Activated naive CD8-positive, alpha-beta T cell treated with anti-CD3 and anti-CD28 coated beads, Interleukin-2, amount 10 ng/mL, durations not matched to agents 7 days and 5 days (primary cell): ENCODE measurements at regions not wholly inside any gene's neighbourhood (a gene's known extent, or its start where the extent isn't known, plus 50 kb on each side); places are given as distances from the start of the nearest gene placed in this dataset.

Experiments used
- ATAC-seq: fragments of 150-1000 bp; cut with Tn5 transposase; one replicate; pipeline ENCODE4 v1.10.0; 2021; ENCODE audit warnings: low read depth, moderate library complexity
- POLR2A ChIA-PET: fragments of 350-600 bp; sonication (Branson Sonifier 250); formaldehyde crosslinking; loops from one replicate; lab custom pipeline; 2021; ENCODE audit warnings: antibody characterized with exemption; lab: Charles Lee
- DNase-seq: peaks from one replicate; pipeline ENCODE4 v3.0.0; 2021
- H3K27ac Mint-ChIP-seq: one replicate; pipeline ENCODE4 v1.8.0; 2022; ENCODE audit warnings: mild to moderate bottlenecking, mixed read lengths
- H3K27me3 Mint-ChIP-seq: one replicate; pipeline ENCODE4 v1.8.0; 2022; ENCODE audit warnings: mild to moderate bottlenecking, moderate library complexity, mixed read lengths
- H3K36me3 Mint-ChIP-seq: one replicate; pipeline ENCODE4 v1.8.0; 2021; ENCODE audit warnings: mild to moderate bottlenecking, mixed read lengths
- H3K4me1 Mint-ChIP-seq: one replicate; pipeline ENCODE4 v1.8.0; 2021; ENCODE audit warnings: mixed read lengths
- H3K4me3 Mint-ChIP-seq: one replicate; pipeline ENCODE4 v1.8.0; 2022; ENCODE audit warnings: mild to moderate bottlenecking, moderate library complexity, mixed read lengths
- H3K9me3 Mint-ChIP-seq: one replicate; pipeline ENCODE4 v1.8.0; 2021; ENCODE audit warnings: mixed read lengths

GRCh38 chr4:184922301-184922700, 96.0 kb upstream of the HELT start:
- ATAC-seq, result no peak
- Mint-ChIP-seq H3K9me3 (peaks cover 6% of the 10 kb centered on the region), H3K27ac (no peak overlapping the region), H3K36me3 (no peaks in the 10 kb centered on the region), H3K4me1 (no peaks in the 10 kb centered on the region), H3K4me3 (no peak overlapping the region), H3K27me3 (peaks cover 13% of the 10 kb centered on the region)
- POLR2A ChIA-PET, result no interaction called here
- no peak for DNase-seq

- Mint-ChIP-seq H3K36me3 (peaks cover 2% of the 10 kb centered on the region), H3K4me3 (no peak overlapping the region), H3K27me3 (peaks cover 8% of the 10 kb centered on the region), H3K27ac (no peak overlapping the region), H3K9me3 (peaks cover 13% of the 10 kb centered on the region), H3K4me1 (no peaks in the 10 kb centered on the region)
- ATAC-seq, result no peak
- POLR2A ChIA-PET, result no interaction called here
- DNase-seq, result no peak
Observed at GRCh38 chr4:184924516-184924915, 93.8 kb upstream of the HELT start.

- Mint-ChIP-seq H3K4me3 (no peak overlapping the region), H3K4me1 (peaks cover 2% of the 10 kb centered on the region), H3K27ac (no peak overlapping the region), H3K36me3 (peaks cover 2% of the 10 kb centered on the region), H3K9me3 (peaks cover 13% of the 10 kb centered on the region), H3K27me3 (peaks cover 10% of the 10 kb centered on the region)
- ATAC-seq (no peak), DNase-seq (no peak)
- POLR2A ChIA-PET, result no interaction called here
Observed at GRCh38 chr4:184929476-184929875, 88.8 kb upstream of the HELT start.

GRCh38 chr4:184930026-184930425, 88.3 kb upstream of the HELT start:
- POLR2A ChIA-PET, result no interaction called here

GRCh38 chr4:184932343-184932742, 85.9 kb upstream of the HELT start:
- POLR2A ChIA-PET, result no interaction called here
- ATAC-seq (no peak), DNase-seq (no peak)
- H3K4me1 Mint-ChIP-seq, result peaks cover 2% of the 10 kb centered on the region
- H3K27me3 Mint-ChIP-seq, result peaks cover 9% of the 10 kb centered on the region
- peaks cover 8% of the 10 kb centered on the region for H3K9me3 Mint-ChIP-seq
- no peak overlapping the region for H3K27ac Mint-ChIP-seq
- H3K36me3 Mint-ChIP-seq, result peaks cover 2% of the 10 kb centered on the region
- no peak overlapping the region for H3K4me3 Mint-ChIP-seq

More at GRCh38 chr4:184930026-184930425, 88.3 kb upstream of the HELT start:
- no peak overlapping the region for H3K27ac Mint-ChIP-seq
- ATAC-seq (no peak), DNase-seq (no peak)
- no peak overlapping the region for H3K4me3 Mint-ChIP-seq
- peaks cover 13% of the 10 kb centered on the region for H3K9me3 Mint-ChIP-seq
- H3K27me3 Mint-ChIP-seq, result peaks cover 13% of the 10 kb centered on the region
- H3K36me3 Mint-ChIP-seq, result peaks cover 2% of the 10 kb centered on the region
- H3K4me1 Mint-ChIP-seq, result peaks cover 2% of the 10 kb centered on the region

- DNase-seq (no peak), ATAC-seq (no peak)
- H3K27me3 Mint-ChIP-seq, result peaks cover 13% of the 10 kb centered on the region
- no peaks in the 10 kb centered on the region for H3K36me3 Mint-ChIP-seq
- no peak overlapping the region for H3K27ac Mint-ChIP-seq
- H3K4me3 Mint-ChIP-seq, result no peak overlapping the region
- POLR2A ChIA-PET, result no interaction called here
- H3K9me3 Mint-ChIP-seq, result peaks cover 4% of the 10 kb centered on the region
- H3K4me1 Mint-ChIP-seq, result peaks cover 2% of the 10 kb centered on the region
Observed at GRCh38 chr4:184933311-184933710, 85.0 kb upstream of the HELT start.

- DNase-seq, result no peak
- Mint-ChIP-seq H3K27ac (no peak overlapping the region), H3K27me3 (peaks cover 16% of the 10 kb centered on the region), H3K4me3 (no peak overlapping the region), H3K4me1 (peaks cover 2% of the 10 kb centered on the region), H3K36me3 (no peaks in the 10 kb centered on the region), H3K9me3 (no peaks in the 10 kb centered on the region)
- POLR2A ChIA-PET, result no interaction called here
- ATAC-seq, result no peak
Observed at GRCh38 chr4:184934184-184934583, 84.1 kb upstream of the HELT start.

- no peaks in the 10 kb centered on the region for H3K36me3 Mint-ChIP-seq
- peaks cover 2% of the 10 kb centered on the region for H3K4me1 Mint-ChIP-seq
- ATAC-seq (no peak), DNase-seq (no peak)
- POLR2A ChIA-PET, result no interaction called here
- peaks cover 17% of the 10 kb centered on the region for H3K27me3 Mint-ChIP-seq
- H3K9me3 Mint-ChIP-seq, result no peaks in the 10 kb centered on the region
- no peak overlapping the region for H3K27ac Mint-ChIP-seq
- H3K4me3 Mint-ChIP-seq, result no peak overlapping the region
Observed at GRCh38 chr4:184934961-184935360, 83.3 kb upstream of the HELT start.

GRCh38 chr4:184936071-184936470, 82.2 kb upstream of the HELT start:
- Mint-ChIP-seq H3K9me3 (no peaks in the 10 kb centered on the region), H3K4me3 (no peak overlapping the region), H3K27me3 (peaks cover 20% of the 10 kb centered on the region), H3K27ac (no peak overlapping the region), H3K36me3 (no peaks in the 10 kb centered on the region), H3K4me1 (peaks cover 2% of the 10 kb centered on the region)
- no peak for ATAC-seq
- POLR2A ChIA-PET, result no interaction called here
- no peak for DNase-seq

- Mint-ChIP-seq H3K36me3 (no peaks in the 10 kb centered on the region), H3K4me1 (peaks cover 2% of the 10 kb centered on the region), H3K27ac (no peak overlapping the region), H3K4me3 (no peak overlapping the region), H3K9me3 (no peaks in the 10 kb centered on the region), H3K27me3 (peaks cover 16% of the 10 kb centered on the region)
- DNase-seq, result no peak
- POLR2A ChIA-PET, result no interaction called here
- no peak for ATAC-seq
Observed at GRCh38 chr4:184937030-184937710, 81.1 kb upstream of the HELT start.

GRCh38 chr4:184937745-184938144, 80.5 kb upstream of the HELT start:
- Mint-ChIP-seq H3K4me3 (no peak overlapping the region), H3K4me1 (no peaks in the 10 kb centered on the region), H3K9me3 (no peaks in the 10 kb centered on the region), H3K27me3 (peaks cover 16% of the 10 kb centered on the region), H3K27ac (no peak overlapping the region), H3K36me3 (no peaks in the 10 kb centered on the region)
- no peak for DNase-seq
- POLR2A ChIA-PET, result no interaction called here
- no peak for ATAC-seq

- POLR2A ChIA-PET, result no interaction called here
- H3K4me3 Mint-ChIP-seq, result no peak overlapping the region
- H3K27me3 Mint-ChIP-seq, result peaks cover 18% of the 10 kb centered on the region
Observed at GRCh38 chr4:184938871-184939270, 79.4 kb upstream of the HELT start.

GRCh38 chr4:184939978-184940377, 78.3 kb upstream of the HELT start:
- POLR2A ChIA-PET, result interaction anchor here (0.5 kb wide), 1 partner anchor 71 kb away, joined by 3 read pairs; no protein-coding TSS in a partner anchor
- H3K27me3 Mint-ChIP-seq, result peaks cover 16% of the 10 kb centered on the region
- H3K36me3 Mint-ChIP-seq, result no peaks in the 10 kb centered on the region
- no peak for DNase-seq
- no peaks in the 10 kb centered on the region for H3K4me1 Mint-ChIP-seq
- no peak overlapping the region for H3K27ac Mint-ChIP-seq
- no peaks in the 10 kb centered on the region for H3K9me3 Mint-ChIP-seq
- no peak overlapping the region for H3K4me3 Mint-ChIP-seq
- no peak for ATAC-seq

More at GRCh38 chr4:184938871-184939270, 79.4 kb upstream of the HELT start:
- DNase-seq (no peak), ATAC-seq (no peak)
- H3K9me3 Mint-ChIP-seq, result no peaks in the 10 kb centered on the region
- H3K27ac Mint-ChIP-seq, result no peak overlapping the region
- H3K36me3 Mint-ChIP-seq, result no peaks in the 10 kb centered on the region
- H3K4me1 Mint-ChIP-seq, result no peaks in the 10 kb centered on the region

- no peaks in the 10 kb centered on the region for H3K4me1 Mint-ChIP-seq
- DNase-seq, result no peak
- no peak overlapping the region for H3K4me3 Mint-ChIP-seq
- H3K36me3 Mint-ChIP-seq, result no peaks in the 10 kb centered on the region
- no peak for ATAC-seq
- H3K27ac Mint-ChIP-seq, result no peak overlapping the region
- H3K9me3 Mint-ChIP-seq, result no peaks in the 10 kb centered on the region
- POLR2A ChIA-PET, result interaction anchor here (0.5 kb wide), 1 partner anchor 72 kb away, joined by 3 read pairs; no protein-coding TSS in a partner anchor
- H3K27me3 Mint-ChIP-seq, result peaks cover 18% of the 10 kb centered on the region
Observed at GRCh38 chr4:184940500-184940899, 77.8 kb upstream of the HELT start.
